ENCODE measurements at regions not wholly inside any gene's neighbourhood (a gene's known extent, or its start where the extent isn't known, plus 50 kb on each side); places are given as distances from the start of the nearest gene placed in this dataset.
A peak's percentile ranks its signal among the peaks of the same experiment; 100 is the strongest.
"Not testable (repeated sequence)": the region's sequence is repeated elsewhere in the genome, so short reads cannot be mapped to it uniquely, and the experiment has no call there.

GRCh38 chr3:116512281-116512680, 67.0 kb upstream of the LSAMP start:
- DNase-seq: no peak

GRCh38 chr3:116512931-116513330, 67.6 kb upstream of the LSAMP start:
- DNase-seq: no peak

- no peak for DNase-seq
Measured at GRCh38 chr3:116515973-116516372, 70.7 kb upstream of the LSAMP start.

GRCh38 chr3:116517308-116517707, 72.0 kb upstream of the LSAMP start:
- peak; percentile 11 to 51 for DNase-seq

- not testable (repeated sequence) for DNase-seq
Measured at GRCh38 chr3:116519101-116519500, 73.8 kb upstream of the LSAMP start.

GRCh38 chr3:116519823-116520222, 74.5 kb upstream of the LSAMP start:
- DNase-seq: not testable (repeated sequence)

- DNase-seq: no peak
Measured at GRCh38 chr3:116524453-116525210, 79.3 kb upstream of the LSAMP start.

- no peak for DNase-seq
Measured at GRCh38 chr3:116552246-116552645, 107.0 kb upstream of the LSAMP start.

- peak in 1 of 2 experiments; percentile 22 for DNase-seq
Measured at GRCh38 chr3:116553355-116553754, 108.1 kb upstream of the LSAMP start.

- DNase-seq: no peak
Measured at GRCh38 chr3:116561529-116561928, 116.2 kb upstream of the LSAMP start.

GRCh38 chr3:116563351-116563750, 118.1 kb upstream of the LSAMP start:
- DNase-seq: no peak

GRCh38 chr3:116566478-116566960, 121.2 kb upstream of the LSAMP start:
- DNase-seq: no peak

GRCh38 chr3:116569611-116570010, 124.3 kb upstream of the LSAMP start:
- no peak for DNase-seq

GRCh38 chr3:116579840-116580239, 129.7 kb upstream of the TUSC7 start:
- no peak for DNase-seq

GRCh38 chr3:116586285-116586944, 123.2 kb upstream of the TUSC7 start:
- DNase-seq: no peak

GRCh38 chr3:116591236-116591635, 118.3 kb upstream of the TUSC7 start:
- no peak for DNase-seq

GRCh38 chr3:116601206-116601605, 108.4 kb upstream of the TUSC7 start:
- DNase-seq: peak; percentile 28 to 64

- DNase-seq: no peak
Measured at GRCh38 chr3:116607205-116607604, 102.4 kb upstream of the TUSC7 start.

GRCh38 chr3:116610124-116610523, 99.5 kb upstream of the TUSC7 start:
- DNase-seq: no peak

- peak; percentile 36 to 62 for DNase-seq
Measured at GRCh38 chr3:116614795-116615362, 94.7 kb upstream of the TUSC7 start.

- DNase-seq: no peak
Measured at GRCh38 chr3:116618138-116618537, 91.4 kb upstream of the TUSC7 start.

GRCh38 chr3:116618930-116619329, 90.6 kb upstream of the TUSC7 start:
- no peak for DNase-seq

GRCh38 chr3:116630494-116630893, 79.1 kb upstream of the TUSC7 start:
- DNase-seq: no peak

- no peak for DNase-seq
Measured at GRCh38 chr3:116639641-116640040, 69.9 kb upstream of the TUSC7 start.
